Fibroblast of lung (primary cell): ENCODE measurements at regions not wholly inside any gene's neighbourhood (a gene's known extent, or its start where the extent isn't known, plus 50 kb on each side); places are given as distances from the start of the nearest gene placed in this dataset.

ENCODE experiments used
- EZH2 ChIP-seq: IDR thresholded peaks from 2 replicates; pipeline ENCODE4 v1.5.1; 2012; ENCODE audit warnings: low read length, control low read depth, mild to moderate bottlenecking; ENCODE audit errors: missing control alignments
- TF ChIP-seq, protein P1 (sequence below), 2 donors: IDR thresholded peaks in 1 of 2; conservative IDR thresholded peaks in 1 of 2; 1 replicate in 1 of 2; 2 replicates in 1 of 2; pipeline ENCODE4 v1.5.1; 2011 to 2012; ENCODE audit warnings: low read length in 2 of 2, control low read depth in 1 of 2, inconsistent platforms in 1 of 2, low read depth in 1 of 2, mild to moderate bottlenecking in 1 of 2

DNA sequence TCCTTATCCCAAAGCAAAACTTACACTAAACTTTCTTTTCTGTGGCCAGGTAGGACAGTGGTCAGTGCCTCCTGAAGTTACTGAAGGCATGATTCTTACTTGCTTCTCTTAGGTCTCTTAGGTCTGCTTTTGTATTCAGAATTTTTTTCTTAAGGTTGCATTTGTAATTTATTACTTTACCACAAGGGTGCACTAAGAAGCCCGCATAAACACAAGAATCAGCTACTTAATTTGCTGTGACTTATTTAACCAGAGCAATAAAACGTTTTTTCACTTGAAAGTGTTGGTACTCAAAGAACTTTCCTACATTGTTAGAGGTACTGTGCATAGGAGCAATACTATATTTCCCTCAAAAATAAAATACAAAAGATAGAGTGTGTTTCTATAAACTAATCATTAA, 75.4 kb upstream of the LAMA2 start:
- TF ChIP-seq, protein P1, sequence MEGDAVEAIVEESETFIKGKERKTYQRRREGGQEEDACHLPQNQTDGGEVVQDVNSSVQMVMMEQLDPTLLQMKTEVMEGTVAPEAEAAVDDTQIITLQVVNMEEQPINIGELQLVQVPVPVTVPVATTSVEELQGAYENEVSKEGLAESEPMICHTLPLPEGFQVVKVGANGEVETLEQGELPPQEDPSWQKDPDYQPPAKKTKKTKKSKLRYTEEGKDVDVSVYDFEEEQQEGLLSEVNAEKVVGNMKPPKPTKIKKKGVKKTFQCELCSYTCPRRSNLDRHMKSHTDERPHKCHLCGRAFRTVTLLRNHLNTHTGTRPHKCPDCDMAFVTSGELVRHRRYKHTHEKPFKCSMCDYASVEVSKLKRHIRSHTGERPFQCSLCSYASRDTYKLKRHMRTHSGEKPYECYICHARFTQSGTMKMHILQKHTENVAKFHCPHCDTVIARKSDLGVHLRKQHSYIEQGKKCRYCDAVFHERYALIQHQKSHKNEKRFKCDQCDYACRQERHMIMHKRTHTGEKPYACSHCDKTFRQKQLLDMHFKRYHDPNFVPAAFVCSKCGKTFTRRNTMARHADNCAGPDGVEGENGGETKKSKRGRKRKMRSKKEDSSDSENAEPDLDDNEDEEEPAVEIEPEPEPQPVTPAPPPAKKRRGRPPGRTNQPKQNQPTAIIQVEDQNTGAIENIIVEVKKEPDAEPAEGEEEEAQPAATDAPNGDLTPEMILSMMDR (conservative IDR thresholded peaks at IDR 0.05 in 1 of 2, IDR thresholded peaks at IDR 0.05 in 1 of 2; ENCODE audit: low read depth in 1 of 2, low read length in 2 of 2), result peak; percentile 42 to 52
- TF ChIP-seq EZH2, result no peak
